ENCODE measurements at regions not wholly inside any gene's neighbourhood (a gene's known extent, or its start where the extent isn't known, plus 50 kb on each side); places are given as distances from the start of the nearest gene placed in this dataset.
"Not testable (repeated sequence)": the region's sequence is repeated elsewhere in the genome, so short reads cannot be mapped to it uniquely, and the experiment has no call there.

DNA sequence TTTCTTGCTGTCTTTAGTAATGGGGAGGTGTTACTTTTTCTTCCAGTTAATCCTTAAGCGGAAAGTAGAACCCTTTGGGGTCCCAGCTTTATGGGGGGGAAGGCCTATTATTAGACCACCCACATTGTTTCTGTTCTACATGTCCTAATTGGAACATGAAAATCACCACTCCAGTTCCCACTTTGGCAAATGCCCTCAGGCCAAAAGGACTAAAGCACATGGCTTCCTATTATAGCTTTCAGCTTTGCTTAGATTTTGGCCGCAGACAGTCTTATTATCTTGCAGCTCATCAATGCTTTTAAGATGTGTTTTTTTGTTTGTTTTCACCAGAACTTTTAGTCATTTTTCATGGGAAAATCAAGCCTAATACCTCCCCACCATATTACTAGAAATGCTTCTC is 296.8 kb upstream of the ANKH start:
- no peak for FAIRE-seq

DNA sequence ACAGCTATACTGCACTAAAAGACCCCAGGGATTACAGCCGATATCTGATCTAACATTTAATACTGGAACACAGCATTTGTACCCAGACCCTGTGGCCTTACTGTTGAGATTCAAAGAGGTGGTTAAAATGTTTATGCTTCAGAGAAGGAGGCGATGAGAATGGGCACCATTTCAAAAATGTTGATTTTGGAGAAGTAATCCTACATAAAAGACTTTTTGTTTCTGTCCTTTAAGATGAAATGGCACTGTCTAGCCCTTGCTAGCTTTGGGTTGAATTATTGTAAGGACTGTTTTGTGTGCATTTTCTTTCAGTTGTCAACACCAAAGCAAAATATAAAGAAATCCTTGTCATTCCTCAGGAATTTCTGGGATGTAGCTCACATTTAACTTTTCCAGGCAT is 288.5 kb upstream of the ANKH start:
- FAIRE-seq, result no peak

DNA sequence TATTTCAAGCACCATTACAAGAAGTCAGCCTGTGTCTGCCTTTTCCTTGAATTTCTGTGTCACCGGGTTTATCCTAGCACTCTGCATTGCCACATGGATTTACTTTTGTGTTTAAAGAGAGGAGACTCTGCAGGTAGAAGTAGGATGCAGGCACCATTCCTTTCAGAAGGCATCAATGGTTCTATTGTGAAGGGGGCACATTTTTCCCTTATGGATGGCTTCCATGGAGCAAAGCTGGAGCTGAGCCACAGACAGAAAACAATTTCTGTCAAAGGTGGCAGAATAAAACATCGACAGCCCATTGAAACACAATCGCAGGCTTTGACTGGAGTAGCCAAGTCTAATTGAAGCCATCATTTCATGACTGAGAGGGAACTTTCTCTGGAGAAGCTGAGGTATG is 288.0 kb upstream of the ANKH start:
- FAIRE-seq, result no peak

DNA sequence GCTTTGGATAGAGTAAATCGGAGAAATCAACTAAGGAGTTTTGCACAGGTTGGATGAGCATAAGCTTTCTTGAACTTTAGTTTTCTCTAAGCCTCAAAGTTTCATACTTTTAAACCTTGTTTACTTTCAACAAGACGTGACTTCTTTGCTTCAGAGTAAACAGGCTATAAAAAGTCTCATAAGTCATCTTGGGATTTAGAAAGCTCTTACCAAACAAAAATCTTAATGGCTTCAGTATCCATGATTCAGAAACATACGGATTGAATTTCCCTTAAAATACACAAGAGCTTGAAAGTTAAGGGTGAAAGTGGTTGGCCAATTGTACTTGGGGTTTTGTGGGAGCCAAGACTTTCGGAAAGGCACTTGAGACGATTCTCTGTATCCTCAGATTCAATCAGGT is 270.9 kb upstream of the ANKH start:
- FAIRE-seq, result no peak

DNA sequence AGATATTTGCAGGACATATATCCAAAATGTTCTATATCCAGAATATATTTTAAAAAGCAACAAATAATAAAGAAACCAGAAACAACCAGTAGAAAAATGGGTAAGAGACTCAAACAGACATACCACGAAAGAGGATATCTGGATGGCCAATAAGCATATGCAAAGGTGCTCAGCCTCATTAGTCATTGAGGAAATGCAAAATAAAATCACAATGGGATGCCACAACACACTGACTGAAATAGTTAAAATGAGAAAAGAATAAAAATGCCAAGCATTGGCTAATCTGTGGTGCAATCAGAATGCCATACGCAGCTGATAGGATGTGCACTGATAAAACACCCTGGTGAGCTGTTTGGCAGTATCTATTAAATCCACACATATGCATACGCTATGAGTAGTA is 265.8 kb upstream of the ANKH start:
- no peak for FAIRE-seq

DNA sequence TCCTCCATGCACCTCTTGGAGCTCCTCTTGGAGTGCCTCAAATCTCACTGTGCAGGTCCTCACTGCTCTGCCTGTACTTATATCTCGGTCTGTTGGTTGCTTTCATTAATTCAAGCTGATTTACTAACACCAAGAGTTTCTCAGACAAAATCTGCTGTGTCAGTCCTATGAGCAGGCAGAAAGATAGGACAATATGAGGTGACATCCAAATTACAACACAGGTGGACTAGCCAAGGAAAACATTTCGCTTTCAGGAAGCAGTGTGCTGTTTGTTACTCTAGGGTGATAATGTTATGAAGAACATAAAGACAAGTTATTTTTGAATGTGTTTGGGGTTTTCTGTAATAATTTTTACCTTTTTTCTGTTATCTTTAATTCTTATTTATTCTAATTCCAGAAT is 264.1 kb upstream of the ANKH start:
- no peak for FAIRE-seq

DNA sequence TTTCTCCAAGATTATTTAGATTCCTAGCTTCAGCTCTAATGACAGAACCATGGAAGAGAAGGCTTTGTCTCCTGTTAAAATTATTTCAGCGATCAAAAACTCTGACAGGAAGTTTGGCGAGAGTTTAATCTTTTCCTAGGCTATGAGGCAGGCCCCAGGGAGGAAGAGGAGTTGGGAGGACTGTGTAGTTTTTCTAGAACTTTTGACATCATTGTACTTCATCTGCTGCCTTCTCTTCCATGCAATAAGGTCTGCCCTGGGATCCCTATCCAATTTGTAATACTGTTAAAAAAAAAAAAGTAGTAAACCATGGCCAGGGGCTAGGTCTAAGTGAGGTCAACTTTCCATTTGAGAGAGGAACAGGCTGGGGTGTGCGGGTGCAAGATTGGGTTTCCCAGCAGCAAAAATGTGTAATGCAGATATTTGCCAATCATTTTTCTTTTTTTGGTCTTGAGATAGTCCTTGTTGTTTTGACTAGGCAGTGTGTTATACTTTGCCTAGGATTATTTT is 261.9 kb upstream of the ANKH start:
- FAIRE-seq, result no peak

DNA sequence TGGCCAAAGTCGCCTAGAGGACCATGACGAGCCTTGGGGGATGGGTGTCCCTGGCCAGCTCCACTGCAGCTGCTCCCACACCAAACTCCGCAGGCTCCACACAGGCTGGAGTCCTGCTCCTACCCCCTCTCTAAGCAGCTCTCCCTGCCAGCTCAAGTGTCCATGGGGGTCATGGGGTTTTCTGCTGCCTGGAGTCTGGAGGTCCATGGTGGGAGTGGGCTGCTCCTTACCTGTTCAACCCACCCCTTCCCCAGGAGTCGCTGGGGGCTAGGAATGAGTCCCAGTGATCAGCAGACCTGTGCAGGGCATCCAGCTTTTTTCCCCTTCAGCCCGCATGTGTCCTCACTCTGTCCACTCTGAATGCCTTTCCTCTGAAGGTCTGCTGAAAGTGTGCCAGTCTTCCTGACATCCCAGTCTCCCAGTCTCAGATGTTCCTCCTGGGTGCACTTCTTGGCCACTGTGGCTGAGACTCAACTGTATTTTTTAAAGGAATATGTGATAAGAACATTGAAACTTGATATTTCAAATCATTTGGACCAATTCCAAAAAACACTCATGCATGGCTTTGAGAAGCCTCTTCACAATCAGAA is 261.3 kb upstream of the ANKH start:
- FAIRE-seq, result no peak

DNA sequence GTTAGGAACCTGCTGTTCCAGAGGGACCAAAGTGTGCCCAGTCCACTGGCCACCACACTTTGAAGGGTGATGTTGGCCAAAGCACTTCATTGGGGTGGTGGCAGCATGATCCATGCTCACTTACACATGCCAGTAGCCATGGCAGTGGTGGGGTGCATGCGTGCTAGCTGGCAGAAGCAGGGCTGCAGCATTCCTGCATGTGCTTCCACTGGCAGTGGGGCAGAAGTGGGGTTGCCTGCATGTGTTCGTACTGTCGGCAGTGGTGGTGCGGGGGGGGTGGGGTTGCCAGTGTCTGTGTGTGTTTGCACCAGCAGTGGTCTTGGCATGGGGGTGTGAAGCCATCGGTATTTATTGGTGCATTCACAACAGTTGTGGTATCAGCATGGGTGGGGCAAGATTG is 260.3 kb upstream of the ANKH start:
- FAIRE-seq, result no peak

DNA sequence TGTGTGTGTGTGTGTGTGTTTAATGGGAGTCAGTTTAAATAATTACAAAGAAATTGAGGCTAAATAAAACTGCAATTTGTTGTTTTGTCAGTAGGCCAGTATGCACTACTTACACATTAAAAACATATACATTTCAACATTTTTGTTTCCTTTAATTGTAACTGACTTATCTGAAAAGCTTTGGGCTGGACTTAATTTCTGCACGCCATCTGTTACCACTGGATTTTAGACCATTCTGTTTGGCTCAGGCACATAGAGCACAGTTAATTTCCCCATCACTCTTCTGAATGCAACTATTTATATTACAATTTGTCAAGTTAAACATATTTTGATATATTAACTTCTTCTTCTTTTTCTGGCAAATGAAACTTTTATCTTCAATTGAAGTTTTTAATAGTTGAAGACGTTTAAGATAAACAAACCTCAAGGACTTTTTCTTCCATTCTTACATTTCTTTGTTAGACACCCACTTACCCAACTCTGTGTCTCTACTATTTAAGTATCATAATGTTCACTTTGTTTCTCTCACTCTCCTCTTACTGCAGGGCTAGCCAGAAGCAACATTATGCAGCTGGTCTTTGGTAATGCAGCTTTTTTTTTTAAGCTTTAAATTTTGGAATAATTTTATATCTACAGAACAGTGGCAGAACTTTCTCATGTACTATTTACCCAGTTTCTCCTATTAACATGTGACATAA is 253.4 kb upstream of the ANKH start:
- no peak for FAIRE-seq

DNA sequence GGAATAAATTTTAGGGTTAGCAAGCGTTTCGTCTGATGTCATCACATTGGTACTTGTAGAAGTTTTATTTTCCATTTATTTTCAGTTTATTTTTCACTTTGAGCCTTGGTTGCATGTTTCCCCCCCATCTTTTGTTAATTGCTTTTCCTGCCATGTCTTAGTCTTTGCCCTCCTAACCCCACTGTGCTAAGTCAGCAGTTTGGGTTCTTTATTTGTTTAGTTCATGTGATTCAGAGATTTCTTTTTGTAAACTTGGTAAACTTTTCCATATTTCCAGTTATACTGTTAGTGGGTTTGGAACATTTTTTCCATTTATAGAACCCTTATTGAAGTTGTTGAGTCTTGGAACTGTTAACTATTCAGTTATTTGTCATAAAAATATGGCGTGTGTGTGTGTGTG is 252.9 kb upstream of the ANKH start:
- FAIRE-seq, result no peak

DNA sequence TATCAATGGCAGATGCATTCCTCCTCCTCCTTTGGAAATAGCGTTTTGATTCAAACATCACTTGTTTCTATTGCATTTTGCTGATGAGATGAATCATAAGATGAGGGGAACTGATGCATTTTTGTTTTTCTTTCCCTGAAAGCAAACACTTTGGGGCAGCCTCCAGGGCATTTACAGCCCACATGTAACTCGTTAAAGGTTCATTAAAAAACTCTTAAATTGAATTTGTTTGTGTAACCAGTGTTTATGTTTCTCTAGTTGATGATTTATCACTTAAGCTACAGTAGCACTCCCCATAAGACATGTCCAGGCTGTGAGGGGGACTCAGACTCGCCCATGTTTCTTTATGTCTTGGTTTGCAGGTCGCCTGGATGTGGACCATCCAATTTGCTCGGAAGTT is 246.1 kb upstream of the ANKH start:
- no peak for FAIRE-seq

DNA sequence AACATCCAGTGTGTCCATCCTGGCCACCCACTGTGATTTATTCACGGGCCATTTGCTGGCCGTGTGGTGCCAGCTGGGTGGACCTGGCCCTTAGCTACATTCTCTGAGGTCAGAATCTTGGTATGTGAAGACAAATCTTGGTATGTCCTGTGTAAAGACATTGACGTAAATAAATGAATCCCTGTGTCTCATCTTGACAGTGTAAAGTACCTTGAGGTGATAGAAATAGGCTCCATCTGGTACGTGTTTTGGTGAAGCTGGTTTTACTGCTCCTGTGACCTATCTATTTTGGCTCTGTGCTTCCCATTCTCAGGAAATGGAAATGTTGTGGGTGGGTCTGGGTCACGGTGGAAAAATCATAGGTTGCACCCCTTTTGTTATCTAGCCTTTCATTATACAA is 245.4 kb upstream of the ANKH start:
- no peak for FAIRE-seq

DNA sequence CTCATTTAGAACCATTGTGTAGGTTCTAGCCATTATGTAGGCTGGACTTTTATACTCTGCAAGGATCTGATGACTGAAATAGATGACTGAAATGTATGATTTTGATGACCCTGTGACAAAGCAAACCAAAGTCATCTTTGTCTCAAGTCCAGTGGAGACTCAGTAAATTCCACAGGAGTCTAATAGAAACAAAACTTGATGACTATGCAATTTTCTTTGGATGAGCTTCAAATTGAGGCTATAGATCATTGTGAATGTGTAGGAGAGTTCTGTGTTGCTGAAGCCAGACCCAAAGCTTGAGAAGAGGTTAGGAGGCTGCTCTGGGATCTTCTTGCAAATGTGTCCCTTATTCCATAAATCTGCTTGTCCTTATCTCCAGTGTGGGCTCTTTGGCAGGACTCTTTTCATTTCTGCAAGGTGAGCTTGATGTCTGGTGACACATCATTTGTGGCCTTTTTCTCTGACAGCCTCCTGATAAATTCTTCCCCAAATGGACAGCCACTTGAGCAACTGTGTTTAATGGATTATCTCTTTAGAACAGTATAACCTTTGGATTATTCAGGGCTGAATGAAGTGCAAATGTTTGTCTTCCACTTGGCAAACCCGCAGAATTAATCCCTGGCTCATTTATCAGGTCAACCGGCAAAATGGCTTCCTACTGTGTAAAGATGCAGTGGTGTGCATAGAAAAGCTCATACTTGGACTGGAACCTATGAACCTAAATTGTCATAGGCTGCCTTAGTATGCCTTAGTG is 235.1 kb upstream of the ANKH start:
- FAIRE-seq, result no peak

DNA sequence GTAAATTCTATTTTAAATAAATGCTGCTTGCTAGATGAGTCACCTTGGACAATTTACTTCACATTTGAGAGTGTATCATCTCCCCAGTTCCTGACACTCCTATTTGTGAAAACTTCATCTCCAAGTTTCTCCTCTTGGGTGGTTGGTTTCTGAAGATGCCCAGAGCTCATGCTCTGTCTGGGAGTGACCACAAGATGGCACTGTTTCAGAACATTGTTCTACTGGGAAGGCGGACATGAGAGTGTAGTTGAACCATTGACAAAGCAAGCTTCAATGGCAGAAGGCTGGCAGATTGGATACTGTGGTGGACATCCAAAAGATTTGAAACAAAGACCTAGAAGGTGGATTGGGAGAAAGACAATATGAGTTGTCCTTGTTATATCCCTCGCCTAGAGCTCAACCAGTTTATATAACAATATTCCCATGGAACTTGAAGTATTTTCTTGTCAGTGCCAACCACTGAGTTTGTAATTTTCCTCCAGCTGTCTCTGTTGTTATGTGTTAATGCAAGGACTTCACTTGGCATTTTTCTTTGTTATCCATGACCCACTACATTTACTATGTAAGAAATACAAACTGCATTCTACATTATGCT is 234.3 kb upstream of the ANKH start:
- FAIRE-seq, result peak; percentile 21

DNA sequence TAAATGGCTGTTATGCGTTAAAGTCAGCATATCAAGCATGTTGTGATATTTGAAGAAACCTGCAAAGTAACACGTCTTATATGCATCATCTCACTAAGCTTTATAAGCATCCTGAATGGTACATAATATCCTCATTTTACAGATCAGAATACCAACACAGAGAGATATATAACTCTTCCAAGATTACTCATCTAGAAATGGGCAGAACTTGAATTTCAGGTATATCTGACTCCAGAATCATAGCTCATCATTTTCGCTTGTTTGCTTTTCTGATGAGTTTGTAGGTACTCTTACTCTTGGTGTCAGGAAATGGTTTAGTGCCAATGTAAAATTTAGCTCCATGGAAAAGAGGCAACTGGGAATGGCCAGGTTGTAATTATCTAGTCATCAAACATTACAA is 232.3 kb upstream of the ANKH start:
- no peak for FAIRE-seq

DNA sequence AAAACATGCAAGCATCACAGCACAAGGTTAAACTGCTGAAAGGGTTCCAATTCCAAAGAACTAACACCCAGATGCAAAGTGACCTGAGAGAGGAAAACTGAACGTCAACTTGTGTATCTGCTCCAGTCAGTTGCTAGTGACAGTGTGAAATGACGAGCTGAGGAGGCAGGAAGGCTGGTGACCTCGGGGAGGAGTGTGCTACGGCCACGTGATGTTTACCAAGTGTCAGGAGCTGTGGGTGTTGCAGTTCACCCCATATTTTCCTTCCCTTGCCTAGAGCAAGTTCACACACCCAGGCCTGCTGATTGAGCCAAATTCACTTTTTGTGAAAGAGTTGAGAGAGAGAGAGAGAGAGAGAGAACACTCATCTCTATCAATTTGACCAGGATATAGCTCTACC is 231.6 kb upstream of the ANKH start:
- FAIRE-seq, result no peak

DNA sequence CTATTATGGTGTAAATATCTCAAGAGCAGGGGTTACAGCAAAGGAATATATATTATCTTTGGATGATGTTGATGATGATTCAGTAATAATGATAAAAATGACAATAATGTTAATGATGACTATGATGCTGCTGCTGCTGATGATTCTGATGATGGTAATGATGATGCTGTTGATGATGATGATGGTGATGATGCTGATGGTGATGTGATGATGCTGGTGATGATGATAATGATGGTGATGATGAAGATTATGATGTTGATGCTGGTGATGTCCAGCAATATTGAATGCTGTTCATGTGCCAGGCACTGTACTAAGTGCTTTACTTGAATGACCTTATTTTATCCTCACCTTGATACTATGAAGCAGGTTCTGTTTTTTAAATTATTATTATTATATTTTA is 226.0 kb upstream of the ANKH start:
- FAIRE-seq, result no peak

DNA sequence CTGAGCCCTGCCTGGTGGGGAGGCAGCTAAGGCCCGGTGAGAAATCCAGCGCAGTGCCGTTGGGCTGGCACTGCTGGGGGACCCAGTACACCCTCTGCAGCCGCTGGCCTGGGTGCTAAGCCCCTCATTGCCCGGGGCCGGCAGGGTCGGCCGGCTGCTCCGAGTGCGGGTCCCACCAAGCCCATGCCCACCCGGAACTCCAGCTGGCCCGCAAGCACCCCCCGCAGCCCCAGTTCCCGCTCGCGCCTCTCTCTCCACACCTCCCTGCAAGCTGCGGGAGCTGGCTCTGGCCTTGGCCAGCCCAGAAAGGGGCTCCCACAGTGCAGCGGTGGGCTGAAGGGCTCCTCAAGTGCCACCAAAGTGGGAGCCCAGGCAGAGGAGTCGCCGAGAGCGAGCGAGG is 225.1 kb upstream of the ANKH start:
- not testable (repeated sequence) for FAIRE-seq

DNA sequence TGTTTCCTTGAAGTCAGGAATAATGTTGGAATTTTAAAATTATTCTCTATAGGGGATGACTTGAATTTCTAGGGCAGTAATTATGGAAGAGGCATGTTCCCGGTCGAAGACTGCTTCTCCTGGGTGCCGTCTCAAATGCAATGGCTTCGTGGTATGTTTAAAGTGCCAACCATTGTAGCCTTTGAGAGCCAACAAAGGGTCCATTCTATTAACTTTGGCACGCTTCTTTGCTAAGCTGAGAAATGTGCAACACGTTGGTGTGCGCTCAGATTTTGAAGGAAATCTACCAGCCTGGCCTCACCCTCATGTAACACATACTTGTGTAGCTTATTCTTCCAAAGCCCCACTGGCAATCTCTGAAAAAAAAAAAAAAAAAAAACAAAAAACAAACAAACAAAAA is 221.2 kb upstream of the ANKH start:
- FAIRE-seq, result no peak

DNA sequence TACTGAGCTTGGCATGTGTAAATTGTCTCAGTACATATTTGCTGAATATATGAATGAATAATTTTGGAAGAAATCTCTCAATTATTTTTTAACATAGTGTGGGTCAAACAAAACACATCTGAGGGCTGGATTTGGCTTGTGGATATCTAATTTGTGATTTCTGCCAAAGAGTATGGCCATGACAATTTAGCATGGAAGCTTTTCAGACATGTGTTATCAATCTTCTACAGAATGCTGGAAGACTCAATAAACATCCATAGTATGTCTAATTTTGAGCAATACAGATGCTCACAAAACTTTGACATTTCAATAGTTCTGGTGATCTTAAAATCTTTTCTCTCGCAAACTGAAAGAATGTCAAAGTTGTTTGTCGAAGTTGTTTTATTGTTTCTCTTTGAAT is 214.1 kb upstream of the ANKH start:
- no peak for FAIRE-seq

DNA sequence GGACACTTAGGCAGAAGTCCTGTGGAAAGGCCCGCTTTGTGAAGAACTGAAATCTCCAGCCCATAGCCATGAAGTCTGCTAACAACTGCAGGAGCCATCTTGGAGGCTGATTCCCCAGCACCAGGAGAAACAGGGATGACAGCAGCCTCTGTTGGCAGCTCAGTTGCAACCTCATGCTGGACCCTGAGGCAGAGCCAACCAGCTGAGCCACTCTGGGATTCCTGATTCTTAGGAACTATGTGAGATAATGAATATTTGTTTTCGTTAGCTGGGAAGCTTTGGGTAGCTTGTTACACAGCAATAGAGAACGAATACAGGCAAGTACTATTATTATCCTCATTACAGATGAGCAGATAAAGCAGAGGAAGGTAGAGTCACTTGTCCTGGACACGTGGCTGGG is 210.5 kb upstream of the ANKH start:
- FAIRE-seq, result no peak

DNA sequence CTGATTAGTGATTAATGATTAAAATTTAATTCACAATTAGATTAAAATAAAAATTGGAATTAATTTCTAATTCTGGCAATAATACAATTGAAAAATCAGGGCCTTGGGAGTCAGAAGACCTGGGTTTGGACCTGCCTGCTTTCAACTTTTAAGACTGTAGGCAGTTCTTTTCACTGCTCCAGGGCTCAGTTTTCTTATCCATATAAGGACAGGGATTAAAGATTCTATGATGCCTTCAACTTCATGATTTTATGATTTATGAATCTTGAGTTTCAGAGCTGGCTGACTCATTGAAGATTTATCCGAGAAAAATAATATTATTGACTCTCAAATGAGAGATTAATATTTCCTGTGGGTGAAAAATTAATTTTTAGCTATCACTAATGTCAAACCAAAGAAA is 208.6 kb upstream of the ANKH start:
- no peak for FAIRE-seq

DNA sequence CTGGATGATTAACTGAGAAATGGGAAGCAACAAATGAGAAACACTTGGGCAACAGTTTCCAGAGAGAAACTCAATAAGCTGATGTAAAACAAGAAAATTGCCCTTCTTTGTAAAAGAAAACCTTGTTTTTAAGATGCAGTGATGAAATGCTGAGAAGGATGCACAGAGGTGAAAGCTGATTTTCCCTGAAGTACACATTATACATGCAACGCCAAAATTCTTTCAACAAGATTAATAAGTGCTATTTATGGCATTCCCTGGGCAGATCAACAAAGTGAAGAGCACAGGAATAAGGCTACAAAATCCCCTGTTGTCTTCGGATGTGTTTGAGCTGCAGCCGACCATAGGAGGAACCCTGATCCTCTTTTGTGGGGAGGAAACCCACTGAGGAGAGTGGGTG is 208.0 kb upstream of the ANKH start:
- no peak for FAIRE-seq
